K562 (cell line): ENCODE measurements at regions not wholly inside any gene's neighbourhood (a gene's known extent, or its start where the extent isn't known, plus 50 kb on each side); places are given as distances from the start of the nearest gene placed in this dataset.

Experiments used
- ARHGAP35 ChIP-seq: fragments of 450-650 bp; IDR thresholded peaks from 2 replicates; pipeline ENCODE4 v1.6.1; 2018; ENCODE audit not compliant: partially characterized antibody
- CTCF ChIP-seq, 3 experiments: IDR thresholded peaks in 2 of 3; conservative IDR thresholded peaks in 1 of 3; 2 replicates each; pipeline ENCODE4 v1.5.1; 2011 to 2012; ENCODE audit warnings: low read length in 3 of 3, mild to moderate bottlenecking in 3 of 3, control low read depth in 2 of 3, improper control_type of control experiment in 1 of 3, inconsistent platforms in 1 of 3, low read depth in 1 of 3, mixed read lengths in 1 of 3, moderate library complexity in 1 of 3; ENCODE audit not compliant: insufficient read depth in 2 of 3
- HSF4 ChIP-seq: fragments of 250-450 bp; sonication (Bioruptor Pico); IDR thresholded peaks from 2 replicates; pipeline ENCODE4 v2.1.2; 2022; ENCODE audit warnings: mild to moderate bottlenecking, moderate library complexity, borderline replicate concordance
- ILF3 ChIP-seq: fragments of 450-650 bp; IDR thresholded peaks from 2 replicates; pipeline ENCODE4 v1.6.1; 2018; ENCODE audit warnings: antibody characterized with exemption, mild to moderate bottlenecking, moderate library complexity, borderline replicate concordance
- NCOA1 ChIP-seq: fragments of 450-650 bp; IDR thresholded peaks from 2 replicates; pipeline ENCODE4 v1.6.1; 2016; ENCODE audit warnings: low read depth
- ZNF184 ChIP-seq: sonication (generic); formaldehyde crosslinking; IDR thresholded peaks from 2 replicates; pipeline ENCODE4 v1.5.0; 2020; ENCODE audit warnings: missing genetic modification reagents
- ZNF224 ChIP-seq: sonication (generic); formaldehyde crosslinking; IDR thresholded peaks from 2 replicates; pipeline ENCODE4 v1.8.0; 2022; ENCODE audit warnings: mild to moderate bottlenecking, missing genetic modification reagents
- ZZZ3 ChIP-seq: fragments of 450-650 bp; IDR thresholded peaks from 2 replicates; pipeline ENCODE4 v1.6.1; 2016; ENCODE audit warnings: antibody characterized with exemption, mild to moderate bottlenecking, moderate library complexity
- TF ChIP-seq, protein P1 (sequence below): sonication (generic); formaldehyde crosslinking; IDR thresholded peaks from 2 replicates; pipeline ENCODE4 v1.8.1; 2023; ENCODE audit warnings: mild to moderate bottlenecking, missing genetic modification reagents
- TF ChIP-seq, protein P2 (sequence below): sonication (generic); formaldehyde crosslinking; IDR thresholded peaks from 2 replicates; pipeline ENCODE4 v1.8.1; 2022; ENCODE audit warnings: missing genetic modification reagents

DNA sequence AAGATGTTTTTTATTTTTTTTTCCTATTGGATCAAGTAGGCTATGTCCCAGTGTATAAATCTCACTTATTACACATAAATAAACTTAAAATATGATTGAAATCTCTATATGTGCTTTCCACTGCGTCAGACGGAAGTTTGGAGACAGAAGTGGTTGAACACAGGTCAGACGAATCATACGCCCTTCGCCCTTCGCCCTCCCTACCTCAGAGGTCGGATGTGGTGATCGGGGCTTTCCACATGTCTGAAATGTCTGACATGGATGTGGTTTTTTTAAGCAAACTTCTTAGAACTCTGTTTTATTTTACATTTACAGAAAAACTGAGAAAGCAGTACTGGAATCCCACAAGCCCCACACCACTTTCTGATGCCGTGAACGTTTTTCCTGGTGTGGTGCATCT is 344.4 kb downstream of the THBS2 start:
- TF ChIP-seq ZZZ3: no peak
- TF ChIP-seq, protein P1, sequence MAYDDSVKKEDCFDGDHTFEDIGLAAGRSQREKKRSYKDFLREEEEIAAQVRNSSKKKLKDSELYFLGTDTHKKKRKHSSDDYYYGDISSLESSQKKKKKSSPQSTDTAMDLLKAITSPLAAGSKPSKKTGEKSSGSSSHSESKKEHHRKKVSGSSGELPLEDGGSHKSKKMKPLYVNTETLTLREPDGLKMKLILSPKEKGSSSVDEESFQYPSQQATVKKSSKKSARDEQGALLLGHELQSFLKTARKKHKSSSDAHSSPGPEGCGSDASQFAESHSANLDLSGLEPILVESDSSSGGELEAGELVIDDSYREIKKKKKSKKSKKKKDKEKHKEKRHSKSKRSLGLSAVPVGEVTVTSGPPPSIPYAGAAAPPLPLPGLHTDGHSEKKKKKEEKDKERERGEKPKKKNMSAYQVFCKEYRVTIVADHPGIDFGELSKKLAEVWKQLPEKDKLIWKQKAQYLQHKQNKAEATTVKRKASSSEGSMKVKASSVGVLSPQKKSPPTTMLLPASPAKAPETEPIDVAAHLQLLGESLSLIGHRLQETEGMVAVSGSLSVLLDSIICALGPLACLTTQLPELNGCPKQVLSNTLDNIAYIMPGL (CRISPR knock-in tag): no peak
- TF ChIP-seq CTCF (IDR thresholded peaks at IDR 0.05 in 2 of 3, conservative IDR thresholded peaks at IDR 0.05 in 1 of 3; ENCODE audit: insufficient read depth in 2 of 3, low read depth in 1 of 3, low read length in 3 of 3): no peak
- no peak for TF ChIP-seq ARHGAP35
- TF ChIP-seq ILF3: no peak
- no peak for TF ChIP-seq ZNF224 (CRISPR knock-in tag)
- no peak for TF ChIP-seq HSF4 (CRISPR knock-in tag)
- TF ChIP-seq, protein P2, sequence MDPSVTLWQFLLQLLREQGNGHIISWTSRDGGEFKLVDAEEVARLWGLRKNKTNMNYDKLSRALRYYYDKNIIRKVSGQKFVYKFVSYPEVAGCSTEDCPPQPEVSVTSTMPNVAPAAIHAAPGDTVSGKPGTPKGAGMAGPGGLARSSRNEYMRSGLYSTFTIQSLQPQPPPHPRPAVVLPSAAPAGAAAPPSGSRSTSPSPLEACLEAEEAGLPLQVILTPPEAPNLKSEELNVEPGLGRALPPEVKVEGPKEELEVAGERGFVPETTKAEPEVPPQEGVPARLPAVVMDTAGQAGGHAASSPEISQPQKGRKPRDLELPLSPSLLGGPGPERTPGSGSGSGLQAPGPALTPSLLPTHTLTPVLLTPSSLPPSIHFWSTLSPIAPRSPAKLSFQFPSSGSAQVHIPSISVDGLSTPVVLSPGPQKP (CRISPR knock-in tag): no peak
- no peak for TF ChIP-seq ZNF184 (CRISPR knock-in tag)
- TF ChIP-seq NCOA1: no peak
